GM13977 (cell line): ENCODE measurements at regions not wholly inside any gene's neighbourhood (a gene's known extent, or its start where the extent isn't known, plus 50 kb on each side); places are given as distances from the start of the nearest gene placed in this dataset.

Experiments
- DNase-seq: peaks from one replicate; pipeline ENCODE4 v3.0.0; 2012; ENCODE audit warnings: low spot score
- in situ Hi-C: fragments of 300-500 bp; cut with MboI; formaldehyde crosslinking; loops from one replicate; pipeline ENCODE4 v1.12.0; 2022; ENCODE audit warnings: low sequenced_read_pairs, low pct_unique_long_range_greater_than_20kb, mixed read lengths, inconsistent platforms; ENCODE audit not compliant: unreplicated experiment
- TF ChIP-seq, protein P1 (sequence below): IDR thresholded peaks from 2 replicates; pipeline ENCODE4 v1.5.1; 2012; ENCODE audit warnings: mild to moderate bottlenecking, control low read depth; ENCODE audit not compliant: insufficient read depth; ENCODE audit errors: extremely low read depth, missing control alignments

DNA sequence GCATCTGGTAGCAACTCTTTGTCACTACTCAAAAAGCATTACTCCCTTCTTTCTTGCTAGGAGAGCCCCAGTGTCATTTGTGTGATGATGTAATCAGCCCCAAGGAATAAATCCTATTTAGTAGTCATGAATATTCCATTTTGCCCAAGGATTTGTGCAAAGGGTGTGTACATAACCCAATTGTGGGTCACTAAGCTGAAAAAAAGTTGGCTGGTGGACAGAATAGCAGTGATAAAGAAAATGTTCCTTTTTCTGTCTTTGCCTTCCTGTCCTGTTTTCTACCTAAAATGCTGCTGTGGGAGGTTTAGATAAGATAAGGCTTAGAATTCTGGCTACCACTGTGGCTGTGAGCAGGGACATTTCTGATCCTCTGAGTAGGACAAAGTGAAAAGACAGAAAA lies 223.1 kb upstream of the ITGA1 start:
- DNase-seq = no peak
- TF ChIP-seq, protein P1, sequence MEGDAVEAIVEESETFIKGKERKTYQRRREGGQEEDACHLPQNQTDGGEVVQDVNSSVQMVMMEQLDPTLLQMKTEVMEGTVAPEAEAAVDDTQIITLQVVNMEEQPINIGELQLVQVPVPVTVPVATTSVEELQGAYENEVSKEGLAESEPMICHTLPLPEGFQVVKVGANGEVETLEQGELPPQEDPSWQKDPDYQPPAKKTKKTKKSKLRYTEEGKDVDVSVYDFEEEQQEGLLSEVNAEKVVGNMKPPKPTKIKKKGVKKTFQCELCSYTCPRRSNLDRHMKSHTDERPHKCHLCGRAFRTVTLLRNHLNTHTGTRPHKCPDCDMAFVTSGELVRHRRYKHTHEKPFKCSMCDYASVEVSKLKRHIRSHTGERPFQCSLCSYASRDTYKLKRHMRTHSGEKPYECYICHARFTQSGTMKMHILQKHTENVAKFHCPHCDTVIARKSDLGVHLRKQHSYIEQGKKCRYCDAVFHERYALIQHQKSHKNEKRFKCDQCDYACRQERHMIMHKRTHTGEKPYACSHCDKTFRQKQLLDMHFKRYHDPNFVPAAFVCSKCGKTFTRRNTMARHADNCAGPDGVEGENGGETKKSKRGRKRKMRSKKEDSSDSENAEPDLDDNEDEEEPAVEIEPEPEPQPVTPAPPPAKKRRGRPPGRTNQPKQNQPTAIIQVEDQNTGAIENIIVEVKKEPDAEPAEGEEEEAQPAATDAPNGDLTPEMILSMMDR = no peak
- in situ Hi-C loops = no loop called here

DNA sequence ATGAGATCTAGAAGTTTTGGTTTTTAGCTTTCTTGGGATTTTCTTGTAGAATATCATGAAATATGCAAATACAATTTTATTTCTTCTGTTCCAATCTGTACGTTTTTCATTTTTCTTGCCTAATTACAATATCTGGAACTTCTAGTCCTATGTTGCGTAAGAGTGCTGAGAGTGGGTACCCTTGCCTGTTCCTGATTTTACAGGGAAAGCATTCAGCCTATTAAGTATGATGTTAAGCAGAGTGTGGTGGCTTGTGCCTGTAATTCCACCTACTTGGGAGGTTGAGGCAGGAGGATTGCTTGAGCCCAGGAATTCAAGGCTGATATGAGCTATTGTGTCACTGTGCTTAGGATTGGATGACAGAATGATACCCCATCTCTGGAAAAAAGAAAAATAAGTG lies 210.2 kb upstream of the ITGA1 start:
- TF ChIP-seq, protein P1 = no peak
- in situ Hi-C loops = no loop called here
- DNase-seq = no peak

DNA sequence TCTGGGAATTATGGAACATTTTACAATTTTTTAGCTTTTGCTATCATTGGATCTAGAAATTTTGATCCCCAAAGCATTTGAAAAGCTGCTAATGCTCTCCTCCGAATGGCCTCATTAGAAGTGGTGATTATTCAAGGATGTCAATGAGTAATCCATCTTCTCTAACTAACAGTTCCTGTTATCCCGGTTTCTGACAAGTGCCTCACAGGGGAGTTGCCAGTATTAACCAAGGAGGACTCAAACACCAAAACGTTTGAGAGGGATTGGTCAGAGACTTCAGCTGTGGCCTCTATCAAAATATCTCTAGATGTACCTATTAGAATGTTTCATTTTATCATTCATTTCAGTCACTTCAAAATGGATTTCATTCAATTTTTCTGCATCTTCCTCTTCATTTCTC lies 208.3 kb upstream of the ITGA1 start:
- DNase-seq = no peak
- TF ChIP-seq, protein P1 = no peak
- in situ Hi-C loops = no loop called here

DNA sequence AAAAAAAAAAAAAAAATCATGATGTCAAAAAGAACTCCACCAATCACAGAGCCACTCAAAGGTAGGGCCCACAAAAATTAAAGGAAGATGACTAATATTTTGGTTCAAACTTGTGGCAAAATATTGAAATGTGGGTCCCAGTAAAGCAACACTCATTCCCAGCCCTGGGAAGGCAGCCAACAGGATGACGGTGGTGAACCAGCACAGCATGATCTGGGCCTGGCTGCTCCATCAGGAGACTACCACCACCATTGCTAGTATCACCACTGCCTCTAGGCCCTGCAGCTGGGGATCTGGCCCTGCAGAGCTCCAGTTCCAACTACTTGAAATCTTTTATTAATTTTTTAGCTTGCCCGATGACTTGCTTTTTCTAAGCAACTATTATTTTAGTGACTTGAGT lies 206.8 kb upstream of the ITGA1 start:
- TF ChIP-seq, protein P1 = no peak
- no peak for DNase-seq
- in situ Hi-C loops = no loop called here

DNA sequence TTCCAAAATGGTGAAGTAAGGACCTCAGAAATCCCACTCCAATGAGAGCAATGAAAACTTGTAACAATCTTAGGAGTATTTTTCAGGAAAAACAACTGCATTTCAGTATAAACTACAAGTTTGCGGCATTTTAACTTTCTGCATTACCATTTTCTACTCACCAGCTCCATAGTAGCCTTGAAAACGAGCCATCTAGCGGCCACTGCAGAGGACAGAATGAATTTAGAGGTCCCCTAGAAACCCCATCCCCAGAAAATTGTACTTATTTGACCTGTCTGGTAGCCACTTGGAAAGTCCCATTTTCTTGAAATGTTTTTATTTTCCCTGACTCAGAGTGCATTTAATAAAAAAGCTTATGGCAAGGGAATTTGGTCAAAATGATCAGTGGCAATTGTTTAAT lies 205.4 kb upstream of the ITGA1 start:
- DNase-seq = no peak
- in situ Hi-C loops = no loop called here
- TF ChIP-seq, protein P1 = peak; percentile 14

DNA sequence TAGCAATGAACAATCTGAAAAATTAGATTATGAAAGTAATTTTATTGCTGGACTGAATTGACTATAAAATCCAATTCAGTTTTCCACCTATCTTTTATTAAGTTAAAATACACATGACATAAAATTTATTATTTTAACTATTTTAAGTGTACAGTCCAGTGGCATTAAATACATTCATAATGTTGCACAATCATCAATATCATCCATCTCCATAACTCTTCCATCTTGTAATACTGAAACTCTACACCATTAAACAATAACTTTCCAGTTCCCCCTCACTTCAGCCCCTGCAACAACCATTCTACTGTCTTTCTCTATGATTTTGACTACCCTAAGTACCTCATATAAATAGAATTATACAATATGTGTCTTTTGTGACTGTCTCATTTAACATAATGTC lies 200.6 kb upstream of the ITGA1 start:
- no peak for DNase-seq
- in situ Hi-C loops = no loop called here
- TF ChIP-seq, protein P1 = no peak

DNA sequence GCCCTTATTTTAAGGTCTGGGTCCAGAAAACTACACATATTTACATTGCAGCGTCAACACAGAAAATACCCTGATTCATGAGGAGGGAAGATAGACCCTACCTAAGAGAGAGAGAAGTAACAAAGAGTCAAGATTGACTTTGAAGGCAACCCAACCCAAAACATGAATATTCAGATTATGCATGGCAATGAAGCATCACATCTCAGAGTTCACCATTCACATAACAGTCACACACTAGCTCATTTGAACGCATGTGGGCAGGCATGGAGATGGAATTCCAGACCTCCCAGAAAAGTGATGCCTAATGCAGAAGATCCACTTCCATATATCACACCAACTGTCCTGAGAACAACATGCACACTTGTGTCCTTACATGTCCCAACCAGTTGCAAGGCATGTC lies 190.1 kb upstream of the ITGA1 start:
- no peak for DNase-seq
- in situ Hi-C loops = no loop called here
- TF ChIP-seq, protein P1 = no peak
